ENCODE measurements at regions not wholly inside any gene's neighbourhood (a gene's known extent, or its start where the extent isn't known, plus 50 kb on each side); places are given as distances from the start of the nearest gene placed in this dataset.

DNA sequence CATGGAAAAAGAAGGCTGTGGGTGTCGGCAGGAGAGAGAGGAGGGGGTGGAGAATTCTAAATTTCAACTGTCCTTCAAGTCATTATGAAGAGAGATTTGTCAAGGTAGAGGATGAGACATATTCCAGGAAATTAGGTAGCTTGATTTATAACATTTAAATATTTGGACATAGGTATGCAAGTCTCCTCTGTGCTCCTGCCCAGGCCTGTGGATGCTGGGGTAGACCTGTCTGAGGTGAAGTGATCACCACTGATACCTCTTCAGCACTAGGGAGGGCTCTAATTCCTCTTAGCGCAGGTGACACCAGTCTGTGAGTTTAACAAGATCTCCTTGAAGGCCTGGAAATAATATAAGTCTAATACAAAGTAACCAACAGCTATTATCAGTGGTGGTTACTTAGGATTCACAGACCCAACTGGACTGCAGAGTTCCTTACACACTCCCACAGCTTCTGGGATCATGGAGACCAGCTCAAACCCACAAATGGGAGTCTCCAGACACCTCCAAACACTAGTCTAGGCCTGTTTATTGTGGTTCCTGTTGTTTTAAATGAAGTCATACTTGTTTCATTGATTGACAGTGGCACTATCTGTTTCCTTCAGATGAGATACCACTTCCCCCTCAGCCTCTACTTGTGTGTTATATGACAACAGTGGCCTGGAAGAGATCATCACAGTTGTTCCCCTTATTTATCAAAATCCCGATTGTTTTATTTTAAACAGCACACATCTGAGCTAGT, 104.1 kb upstream of the ITPRID2 start:
- no peak for TF ChIP-seq POLR2A (IDR thresholded peaks at IDR 0.05)
- TF ChIP-seq, protein P1, sequence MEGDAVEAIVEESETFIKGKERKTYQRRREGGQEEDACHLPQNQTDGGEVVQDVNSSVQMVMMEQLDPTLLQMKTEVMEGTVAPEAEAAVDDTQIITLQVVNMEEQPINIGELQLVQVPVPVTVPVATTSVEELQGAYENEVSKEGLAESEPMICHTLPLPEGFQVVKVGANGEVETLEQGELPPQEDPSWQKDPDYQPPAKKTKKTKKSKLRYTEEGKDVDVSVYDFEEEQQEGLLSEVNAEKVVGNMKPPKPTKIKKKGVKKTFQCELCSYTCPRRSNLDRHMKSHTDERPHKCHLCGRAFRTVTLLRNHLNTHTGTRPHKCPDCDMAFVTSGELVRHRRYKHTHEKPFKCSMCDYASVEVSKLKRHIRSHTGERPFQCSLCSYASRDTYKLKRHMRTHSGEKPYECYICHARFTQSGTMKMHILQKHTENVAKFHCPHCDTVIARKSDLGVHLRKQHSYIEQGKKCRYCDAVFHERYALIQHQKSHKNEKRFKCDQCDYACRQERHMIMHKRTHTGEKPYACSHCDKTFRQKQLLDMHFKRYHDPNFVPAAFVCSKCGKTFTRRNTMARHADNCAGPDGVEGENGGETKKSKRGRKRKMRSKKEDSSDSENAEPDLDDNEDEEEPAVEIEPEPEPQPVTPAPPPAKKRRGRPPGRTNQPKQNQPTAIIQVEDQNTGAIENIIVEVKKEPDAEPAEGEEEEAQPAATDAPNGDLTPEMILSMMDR (IDR thresholded peaks at IDR 0.05), result no peak

Measured in adrenal gland (tissue), 5 donors.